Ascending aorta (tissue), 2 donors: ENCODE measurements at regions not wholly inside any gene's neighbourhood (a gene's known extent, or its start where the extent isn't known, plus 50 kb on each side); places are given as distances from the start of the nearest gene placed in this dataset.
"Not testable (repeated sequence)": the region's sequence is repeated elsewhere in the genome, so short reads cannot be mapped to it uniquely, and the experiment has no call there.

Experiments
- DNase-seq, 2 donors: peaks; one replicate each; pipeline ENCODE4 v3.0.0-alpha.2; 2019; ENCODE audit warnings: low spot score in 2 of 2
- H3K27ac ChIP-seq, 2 donors: fragments of 200-600 bp; sonication (generic); one replicate each; pipeline ENCODE4 v1.5.1; 2016 to 2017; ENCODE audit warnings: mild to moderate bottlenecking in 1 of 2
- H3K27me3 ChIP-seq: fragments of 200-600 bp; sonication (generic); one replicate; pipeline ENCODE4 v1.5.1; 2017
- H3K36me3 ChIP-seq, 2 donors: fragments of 200-600 bp; sonication (generic); one replicate each; pipeline ENCODE4 v1.5.1; 2016
- H3K4me1 ChIP-seq, 2 donors: fragments of 200-600 bp; sonication (generic); one replicate each; pipeline ENCODE4 v1.5.1; 2016 to 2017; ENCODE audit warnings: mild to moderate bottlenecking in 1 of 2
- H3K4me3 ChIP-seq, 2 donors: fragments of 200-600 bp; sonication (generic); one replicate each; pipeline ENCODE4 v1.5.1; 2016 to 2017; ENCODE audit warnings: mild to moderate bottlenecking in 1 of 2
- H3K9me3 ChIP-seq, 2 donors: fragments of 200-600 bp; sonication (generic); one replicate each; pipeline ENCODE4 v1.5.1; 2016
- intact Hi-C: fragments of 100-400 bp; cut with DNase I; formaldehyde crosslinking; loops from one replicate; pipeline ENCODE4 v1.15.1; 2023

DNA sequence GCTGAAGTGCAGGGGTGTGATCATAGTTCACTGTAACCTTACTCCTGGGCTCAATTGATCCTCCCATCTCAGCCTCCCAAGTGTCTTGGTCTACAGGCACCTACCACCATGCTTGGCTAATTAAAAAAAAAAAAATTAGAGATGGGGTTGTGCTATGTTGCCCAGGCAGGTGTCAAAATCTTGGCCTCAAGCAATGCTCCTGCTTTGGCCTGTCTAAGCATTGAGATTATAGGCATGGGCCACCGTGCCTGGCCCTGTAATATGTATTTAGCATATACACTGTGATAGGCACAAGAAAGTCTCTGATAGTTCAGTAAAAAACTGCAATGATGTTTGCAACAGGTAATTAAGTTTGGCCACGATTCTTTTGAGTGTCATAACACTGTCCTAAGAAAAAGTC is 1658.4 kb downstream of the SPATA31A7 start:
- intact Hi-C loops = not testable (repeated sequence)

GRCh38 chr9:62849991-62850390 is 1660.2 kb downstream of the SPATA31A7 start:
- H3K36me3 ChIP-seq, H3K9me3 ChIP-seq, H3K4me1 ChIP-seq, DNase-seq, H3K27ac ChIP-seq, H3K4me3 ChIP-seq, H3K27me3 ChIP-seq, intact Hi-C loops: not testable (repeated sequence)

More for the DNA sequence above, 1658.4 kb downstream of the SPATA31A7 start:
- not testable (repeated sequence) for H3K27ac ChIP-seq, DNase-seq, H3K36me3 ChIP-seq, H3K9me3 ChIP-seq, H3K4me3 ChIP-seq, H3K4me1 ChIP-seq, H3K27me3 ChIP-seq

DNA sequence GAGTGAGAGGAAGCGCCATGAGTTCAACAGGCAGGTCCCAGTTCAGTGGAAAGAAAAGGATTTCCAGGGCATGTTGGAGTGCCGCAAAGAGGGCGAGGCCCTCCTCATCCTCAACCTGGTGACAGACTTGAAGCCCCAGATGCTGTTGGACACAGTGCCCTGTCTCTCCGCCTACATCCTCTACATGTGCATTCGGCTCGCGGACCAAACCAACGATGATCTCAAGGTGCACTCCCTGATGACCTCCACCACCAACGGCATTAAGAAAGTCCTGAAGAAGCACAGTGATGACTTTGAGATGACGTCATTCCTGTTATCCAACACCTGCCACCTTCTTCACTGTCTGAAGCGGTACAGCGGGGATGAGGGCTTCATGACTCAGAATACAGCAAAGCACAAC is 1667.4 kb downstream of the SPATA31A7 start:
- H3K4me3 ChIP-seq, DNase-seq, H3K27ac ChIP-seq, intact Hi-C loops, H3K27me3 ChIP-seq, H3K9me3 ChIP-seq, H3K36me3 ChIP-seq, H3K4me1 ChIP-seq: not testable (repeated sequence)

GRCh38 chr9:62858240-62858639 is 1668.4 kb downstream of the SPATA31A7 start:
- H3K27ac ChIP-seq, H3K4me1 ChIP-seq, H3K36me3 ChIP-seq, H3K4me3 ChIP-seq, H3K9me3 ChIP-seq, intact Hi-C loops, DNase-seq, H3K27me3 ChIP-seq: not testable (repeated sequence)

- H3K27ac ChIP-seq, H3K27me3 ChIP-seq, H3K4me1 ChIP-seq, intact Hi-C loops, DNase-seq, H3K4me3 ChIP-seq, H3K9me3 ChIP-seq, H3K36me3 ChIP-seq: not testable (repeated sequence)
Measured at GRCh38 chr9:62860939-62861860, 1671.4 kb downstream of the SPATA31A7 start.

- intact Hi-C loops, DNase-seq, H3K36me3 ChIP-seq, H3K9me3 ChIP-seq, H3K4me1 ChIP-seq, H3K4me3 ChIP-seq, H3K27ac ChIP-seq, H3K27me3 ChIP-seq: not testable (repeated sequence)
Measured at GRCh38 chr9:62862180-62862579, 1672.3 kb downstream of the SPATA31A7 start.

- DNase-seq, H3K27me3 ChIP-seq, intact Hi-C loops: not testable (repeated sequence)
Measured at GRCh38 chr9:62863319-62863718, 1673.5 kb downstream of the SPATA31A7 start.

GRCh38 chr9:62863867-62864266 is 1674.0 kb downstream of the SPATA31A7 start:
- DNase-seq, H3K4me1 ChIP-seq, H3K27ac ChIP-seq, H3K9me3 ChIP-seq, H3K36me3 ChIP-seq, H3K4me3 ChIP-seq, H3K27me3 ChIP-seq, intact Hi-C loops: not testable (repeated sequence)

More at GRCh38 chr9:62863319-62863718, 1673.5 kb downstream of the SPATA31A7 start:
- H3K36me3 ChIP-seq, H3K4me1 ChIP-seq, H3K27ac ChIP-seq, H3K4me3 ChIP-seq, H3K9me3 ChIP-seq: not testable (repeated sequence)

DNA sequence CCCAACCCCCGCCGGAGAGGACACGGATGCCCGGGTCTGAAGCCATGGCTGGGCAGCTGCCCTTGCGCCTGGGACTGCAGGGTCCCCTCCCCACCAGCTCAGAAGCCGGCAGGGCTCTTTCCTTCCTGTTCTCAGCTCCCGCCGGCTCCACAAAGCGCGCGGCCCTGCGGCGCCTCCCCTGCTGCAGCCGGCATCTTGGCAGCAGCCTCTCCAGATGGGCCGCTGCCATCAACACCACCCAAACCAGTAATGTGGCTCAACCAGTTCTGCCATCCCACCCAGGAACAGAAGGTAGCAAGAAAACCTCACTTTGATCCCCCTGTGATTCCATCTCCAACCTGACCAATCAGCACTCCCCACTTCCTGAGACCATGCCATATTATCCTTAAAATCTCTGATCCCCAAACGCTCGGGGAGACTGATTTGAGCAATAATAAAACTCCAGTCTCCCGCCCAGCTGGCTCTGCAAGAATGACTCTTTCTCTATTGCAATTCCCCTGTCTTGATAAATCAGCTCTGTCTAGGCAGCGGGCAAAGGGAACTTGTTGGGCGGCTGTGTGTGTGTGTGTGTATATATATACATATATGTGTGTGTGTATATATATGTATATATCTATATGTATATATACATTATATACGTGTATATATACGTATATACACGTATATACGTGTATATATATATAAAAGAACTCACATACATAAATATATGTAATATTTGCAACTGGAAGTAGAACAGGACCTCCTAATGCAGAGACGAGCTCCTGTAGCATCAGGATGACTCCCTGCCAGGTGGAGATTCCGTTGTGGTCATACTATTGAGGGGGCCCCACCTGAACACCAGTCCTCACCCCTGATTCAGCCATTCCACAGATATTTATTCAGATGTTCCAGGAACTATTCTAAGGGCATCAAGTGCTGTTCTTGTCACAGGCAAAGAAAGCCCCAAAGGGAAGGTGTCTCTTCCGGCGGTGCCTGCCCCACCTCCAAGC is 1674.9 kb downstream of the SPATA31A7 start:
- DNase-seq, H3K27me3 ChIP-seq, H3K4me1 ChIP-seq, H3K36me3 ChIP-seq, H3K27ac ChIP-seq, H3K9me3 ChIP-seq, intact Hi-C loops: not testable (repeated sequence)
- peak overlapping the region in 1 of 2 donors; percentile 32 for H3K4me3 ChIP-seq

DNA sequence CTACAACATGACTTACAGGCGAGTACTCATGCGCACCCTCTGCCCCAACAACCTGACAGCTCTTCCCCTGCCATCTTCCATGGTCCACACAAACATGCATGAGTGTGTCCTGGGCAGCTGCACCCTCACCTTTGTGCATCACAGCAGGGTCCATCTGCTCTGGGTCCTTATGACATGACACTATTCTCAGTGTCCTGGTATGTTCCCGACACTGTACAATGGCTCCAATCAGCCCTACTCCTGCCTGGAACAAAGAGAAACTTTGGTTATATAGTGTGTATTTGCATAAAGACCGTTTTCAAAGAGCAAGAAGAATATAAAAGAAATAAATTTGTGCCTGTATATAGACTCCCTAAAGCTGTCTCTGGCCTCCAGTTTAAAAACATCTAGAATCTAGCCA is 1679.2 kb downstream of the SPATA31A7 start:
- H3K27ac ChIP-seq, H3K27me3 ChIP-seq, DNase-seq, intact Hi-C loops, H3K4me1 ChIP-seq, H3K4me3 ChIP-seq, H3K36me3 ChIP-seq, H3K9me3 ChIP-seq: not testable (repeated sequence)

DNA sequence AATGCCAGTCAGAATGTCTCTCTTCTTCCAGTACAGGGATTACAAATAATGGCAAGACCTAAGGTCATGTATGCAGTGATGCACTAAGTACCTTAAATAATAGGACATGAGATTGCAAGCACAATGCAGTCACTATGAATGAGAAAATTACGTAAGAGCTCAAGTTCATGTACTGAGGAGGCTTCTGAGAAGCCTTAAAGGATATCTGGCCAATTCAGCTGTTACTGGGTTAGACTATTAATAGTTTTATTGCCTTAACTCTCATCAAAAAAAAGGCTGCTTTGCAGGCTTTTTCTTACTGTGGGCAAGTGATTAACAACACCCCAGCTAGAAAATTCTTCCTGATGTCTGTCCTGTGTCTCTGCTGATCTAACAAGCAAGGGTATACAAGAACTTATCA is 1681.9 kb downstream of the SPATA31A7 start:
- H3K27me3 ChIP-seq, H3K36me3 ChIP-seq, DNase-seq, H3K9me3 ChIP-seq, intact Hi-C loops, H3K27ac ChIP-seq, H3K4me3 ChIP-seq, H3K4me1 ChIP-seq: not testable (repeated sequence)

- H3K4me1 ChIP-seq, H3K36me3 ChIP-seq, DNase-seq, H3K27ac ChIP-seq, intact Hi-C loops, H3K4me3 ChIP-seq, H3K27me3 ChIP-seq, H3K9me3 ChIP-seq: not testable (repeated sequence)
Measured at GRCh38 chr9:62874213-62874612, 1684.4 kb downstream of the SPATA31A7 start.

DNA sequence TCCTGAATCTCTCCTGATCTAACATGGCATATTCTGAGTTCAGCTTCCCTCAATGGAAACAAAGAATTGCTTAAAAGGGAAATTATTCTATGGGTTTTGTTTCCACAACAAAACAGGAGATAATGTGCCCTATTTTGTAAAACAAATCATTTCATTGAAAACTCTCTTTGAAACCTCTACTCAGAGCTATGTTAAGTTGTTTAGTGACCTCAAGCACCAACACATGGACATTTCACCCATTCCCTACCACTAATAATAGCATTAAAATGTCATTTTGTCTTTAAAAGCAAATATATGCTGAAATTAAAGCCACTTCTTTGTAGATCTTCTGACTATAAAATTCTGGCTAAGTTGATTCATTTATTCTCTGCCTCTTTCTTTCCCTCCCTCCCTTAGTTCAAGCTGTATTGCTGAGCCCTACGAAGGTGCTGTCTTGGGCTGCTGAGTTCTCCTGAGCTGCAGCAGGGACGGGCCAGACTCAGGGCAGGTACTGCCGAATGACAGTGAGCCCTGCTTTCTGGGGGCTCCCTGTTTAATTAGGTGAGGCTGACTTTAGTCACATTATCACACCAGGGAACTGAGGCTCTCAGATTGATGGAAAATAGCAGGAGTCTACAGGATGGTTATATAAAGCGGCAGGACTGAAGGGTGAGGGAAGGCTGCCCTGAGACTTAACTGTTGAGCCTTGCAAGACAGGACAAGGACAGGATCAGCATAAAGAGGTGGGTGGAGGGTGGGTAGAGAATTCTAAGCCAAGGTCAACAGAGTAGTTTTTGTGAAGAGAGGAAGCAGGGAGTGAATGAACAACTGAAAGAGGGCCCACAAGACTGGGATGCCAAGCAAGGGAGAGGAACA is 1685.1 kb downstream of the SPATA31A7 start:
- H3K27me3 ChIP-seq, H3K27ac ChIP-seq, H3K9me3 ChIP-seq, DNase-seq, H3K4me3 ChIP-seq, H3K4me1 ChIP-seq, H3K36me3 ChIP-seq, intact Hi-C loops: not testable (repeated sequence)
